GM23338 (cell line): ENCODE measurements at regions not wholly inside any gene's neighbourhood (a gene's known extent, or its start where the extent isn't known, plus 50 kb on each side); places are given as distances from the start of the nearest gene placed in this dataset.

Source experiments
- ATAC-seq: fragments of 200-7000 bp; cut with Tn5 transposase; 3 replicates; pipeline ENCODE4 v1.9.1; 2020
- DNase-seq: peaks from one replicate; pipeline ENCODE4 v3.0.0-alpha.2; 2015; ENCODE audit warnings: low spot score
- H2AFZ ChIP-seq: fragments of 200-600 bp; sonication (generic); 2 replicates; pipeline ENCODE4 v1.8.0; 2016; ENCODE audit warnings: antibody characterized with exemption, mild to moderate bottlenecking, moderate library complexity
- H3F3A ChIP-seq: fragments of 200-600 bp; sonication (generic); replicated peaks from 2 replicates; pipeline ENCODE4 v1.8.0; 2017; ENCODE audit warnings: antibody characterized with exemption, mixed run types, low read depth
- H3K27ac ChIP-seq: fragments of 200-600 bp; sonication (generic); 2 replicates; pipeline ENCODE4 v1.6.1; 2016; ENCODE audit warnings: low read depth
- H3K27me3 ChIP-seq: fragments of 200-600 bp; sonication (generic); 2 replicates; pipeline ENCODE4 v1.8.0; 2016; ENCODE audit warnings: mild to moderate bottlenecking, mixed run types, moderate library complexity; ENCODE audit not compliant: insufficient read depth
- H3K36me3 ChIP-seq: fragments of 200-600 bp; sonication (generic); 2 replicates; pipeline ENCODE4 v1.8.0; 2016; ENCODE audit warnings: mild to moderate bottlenecking; ENCODE audit not compliant: insufficient read depth
- H3K4me1 ChIP-seq: fragments of 200-600 bp; sonication (generic); 2 replicates; pipeline ENCODE4 v1.8.0; 2016; ENCODE audit warnings: mild to moderate bottlenecking, moderate library complexity; ENCODE audit not compliant: insufficient read depth
- H3K4me2 ChIP-seq: fragments of 200-600 bp; sonication (generic); 2 replicates; pipeline ENCODE4 v1.7.1; 2017; ENCODE audit warnings: mixed run types
- H3K4me3 ChIP-seq: fragments of 200-600 bp; sonication (generic); 2 replicates; pipeline ENCODE4 v1.6.1; 2016; ENCODE audit warnings: mixed run types
- H3K79me2 ChIP-seq: fragments of 200-600 bp; sonication (generic); replicated peaks from 2 replicates; pipeline ENCODE4 v1.8.0; 2017; ENCODE audit warnings: mild to moderate bottlenecking; ENCODE audit not compliant: insufficient read depth
- H3K9me2 ChIP-seq: fragments of 200-600 bp; sonication (generic); 2 replicates; pipeline ENCODE4 v1.8.0; 2017; ENCODE audit not compliant: insufficient read depth
- H4K20me1 ChIP-seq: fragments of 200-600 bp; sonication (generic); replicated peaks from 2 replicates; pipeline ENCODE4 v1.8.0; 2017; ENCODE audit warnings: mild to moderate bottlenecking; ENCODE audit not compliant: insufficient read depth
- H3K27ac Mint-ChIP-seq: 2 replicates; pipeline ENCODE4 v1.8.0; 2020; ENCODE audit warnings: inconsistent platforms, mild to moderate bottlenecking, moderate library complexity, mixed read lengths
- H3K27me3 Mint-ChIP-seq: 3 replicates; pipeline ENCODE4 v1.8.0; 2022; ENCODE audit warnings: low read depth, mild to moderate bottlenecking, moderate library complexity, mixed read lengths, inconsistent platforms; ENCODE audit not compliant: insufficient read depth, poor library complexity
- H3K36me3 Mint-ChIP-seq: 3 replicates; pipeline ENCODE4 v1.8.0; 2021; ENCODE audit warnings: low read depth, mild to moderate bottlenecking, inconsistent platforms, moderate library complexity, mixed read lengths
- H3K4me1 Mint-ChIP-seq: 3 replicates; pipeline ENCODE4 v1.8.0; 2020; ENCODE audit warnings: mild to moderate bottlenecking, inconsistent platforms, mixed read lengths
- H3K4me3 Mint-ChIP-seq: 3 replicates; pipeline ENCODE4 v1.8.0; 2021; ENCODE audit warnings: moderate library complexity, mild to moderate bottlenecking, inconsistent platforms, mixed read lengths
- H3K9me3 Mint-ChIP-seq: 3 replicates; pipeline ENCODE4 v1.8.0; 2020; ENCODE audit warnings: moderate library complexity, mild to moderate bottlenecking, inconsistent platforms, mixed read lengths
- CREB1 ChIP-seq: fragments of 250-450 bp; sonication (Bioruptor Pico); IDR thresholded peaks from 2 replicates; pipeline ENCODE4 v1.5.0; 2020; ENCODE audit warnings: low read depth, mild to moderate bottlenecking, moderate library complexity
- ETS1 ChIP-seq: IDR thresholded peaks from 2 replicates; pipeline ENCODE4 v1.6.1; 2016; ENCODE audit warnings: antibody characterized with exemption
- EZH2 ChIP-seq: fragments of 200-600 bp; sonication (generic); IDR thresholded peaks from one replicate; pipeline ENCODE4 v1.8.0; 2017; ENCODE audit warnings: antibody characterized with exemption, mild to moderate bottlenecking, low read depth; ENCODE audit not compliant: unreplicated experiment
- EZH2phosphoT487 ChIP-seq: fragments of 200-600 bp; sonication (generic); IDR thresholded peaks from one replicate; pipeline ENCODE4 v1.8.1; 2018; ENCODE audit warnings: antibody characterized with exemption; ENCODE audit not compliant: unreplicated experiment
- JUNB ChIP-seq: IDR thresholded peaks from one replicate; pipeline ENCODE4 v1.6.1; 2016; ENCODE audit warnings: antibody characterized with exemption; ENCODE audit not compliant: unreplicated experiment
- NANOG ChIP-seq: IDR thresholded peaks from 2 replicates; pipeline ENCODE4 v1.6.1; 2016; ENCODE audit warnings: antibody characterized with exemption, borderline replicate concordance
- POLR2AphosphoS5 ChIP-seq: IDR thresholded peaks from 2 replicates; pipeline ENCODE4 v1.6.1; 2016; ENCODE audit warnings: antibody characterized with exemption, low read depth
- STAT1 ChIP-seq: IDR thresholded peaks from one replicate; pipeline ENCODE4 v1.6.1; 2016; ENCODE audit warnings: antibody characterized with exemption; ENCODE audit not compliant: unreplicated experiment
- ZNF114 ChIP-seq: fragments of 250-450 bp; sonication (Bioruptor Pico); IDR thresholded peaks from 2 replicates; pipeline ENCODE4 v1.5.0; 2020; ENCODE audit warnings: mild to moderate bottlenecking, moderate library complexity
- ZNF331 ChIP-seq: fragments of 250-450 bp; sonication (Bioruptor Pico); IDR thresholded peaks from 2 replicates; pipeline ENCODE4 v1.5.0; 2020; ENCODE audit warnings: low read depth, mild to moderate bottlenecking, moderate library complexity
- ZNF462 ChIP-seq: fragments of 250-450 bp; sonication (Bioruptor Pico); IDR thresholded peaks from 2 replicates; pipeline ENCODE4 v1.5.0; 2020; ENCODE audit warnings: mild to moderate bottlenecking, moderate library complexity
- TF ChIP-seq, protein P1 (sequence below), 2 experiments: fragments of 200-600 bp in 1 of 2; sonication (generic) in 1 of 2; conservative IDR thresholded peaks; 2 replicates each; pipeline versions ENCODE4 v1.5.1 to v1.6.1; 2016 to 2017; ENCODE audit warnings: antibody characterized with exemption in 2 of 2, low read depth in 2 of 2, mild to moderate bottlenecking in 2 of 2, moderate library complexity in 1 of 2
- TF ChIP-seq, protein P2 (sequence below): IDR thresholded peaks from one replicate; pipeline ENCODE4 v1.6.1; 2018; ENCODE audit warnings: antibody characterized with exemption; ENCODE audit not compliant: unreplicated experiment

DNA sequence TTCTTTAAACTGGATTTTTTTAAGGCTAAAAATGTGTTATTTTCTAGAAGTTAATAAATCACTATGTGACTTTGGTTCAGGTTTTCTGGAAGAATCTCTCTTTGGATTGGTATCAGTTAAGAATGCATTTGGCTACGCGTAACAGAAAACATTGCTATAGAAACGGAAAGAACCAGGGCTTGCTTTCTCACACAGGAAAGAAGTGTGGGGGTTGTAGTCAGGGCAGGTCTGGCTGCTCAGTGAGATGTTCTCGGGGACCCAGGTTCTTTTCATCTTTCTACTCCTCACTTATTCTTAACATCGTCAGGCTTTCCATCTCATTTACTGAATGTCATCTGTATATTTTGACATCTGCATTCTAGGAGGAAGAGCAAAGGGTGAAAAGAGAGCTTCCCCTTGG, 191.4 kb downstream of the ZBTB18 start:
- no peaks in the 10 kb centered on the region for H4K20me1 ChIP-seq
- ATAC-seq (no peak), DNase-seq (no peak)
- H3K4me3 ChIP-seq = no peak overlapping the region
- TF ChIP-seq EZH2 = no peak
- TF ChIP-seq ETS1 = no peak
- no peak for TF ChIP-seq JUNB
- no peak for TF ChIP-seq NANOG
- no peak for TF ChIP-seq CREB1
- TF ChIP-seq, protein P1, sequence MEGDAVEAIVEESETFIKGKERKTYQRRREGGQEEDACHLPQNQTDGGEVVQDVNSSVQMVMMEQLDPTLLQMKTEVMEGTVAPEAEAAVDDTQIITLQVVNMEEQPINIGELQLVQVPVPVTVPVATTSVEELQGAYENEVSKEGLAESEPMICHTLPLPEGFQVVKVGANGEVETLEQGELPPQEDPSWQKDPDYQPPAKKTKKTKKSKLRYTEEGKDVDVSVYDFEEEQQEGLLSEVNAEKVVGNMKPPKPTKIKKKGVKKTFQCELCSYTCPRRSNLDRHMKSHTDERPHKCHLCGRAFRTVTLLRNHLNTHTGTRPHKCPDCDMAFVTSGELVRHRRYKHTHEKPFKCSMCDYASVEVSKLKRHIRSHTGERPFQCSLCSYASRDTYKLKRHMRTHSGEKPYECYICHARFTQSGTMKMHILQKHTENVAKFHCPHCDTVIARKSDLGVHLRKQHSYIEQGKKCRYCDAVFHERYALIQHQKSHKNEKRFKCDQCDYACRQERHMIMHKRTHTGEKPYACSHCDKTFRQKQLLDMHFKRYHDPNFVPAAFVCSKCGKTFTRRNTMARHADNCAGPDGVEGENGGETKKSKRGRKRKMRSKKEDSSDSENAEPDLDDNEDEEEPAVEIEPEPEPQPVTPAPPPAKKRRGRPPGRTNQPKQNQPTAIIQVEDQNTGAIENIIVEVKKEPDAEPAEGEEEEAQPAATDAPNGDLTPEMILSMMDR (conservative IDR thresholded peaks at IDR 0.05; ENCODE audit: low read depth in 2 of 2) = no peak
- TF ChIP-seq ZNF462 (CRISPR knock-in tag) = no peak
- no peak for TF ChIP-seq ZNF331 (CRISPR knock-in tag)
- TF ChIP-seq STAT1 = no peak
- TF ChIP-seq POLR2AphosphoS5 = no peak
- TF ChIP-seq, protein P2, sequence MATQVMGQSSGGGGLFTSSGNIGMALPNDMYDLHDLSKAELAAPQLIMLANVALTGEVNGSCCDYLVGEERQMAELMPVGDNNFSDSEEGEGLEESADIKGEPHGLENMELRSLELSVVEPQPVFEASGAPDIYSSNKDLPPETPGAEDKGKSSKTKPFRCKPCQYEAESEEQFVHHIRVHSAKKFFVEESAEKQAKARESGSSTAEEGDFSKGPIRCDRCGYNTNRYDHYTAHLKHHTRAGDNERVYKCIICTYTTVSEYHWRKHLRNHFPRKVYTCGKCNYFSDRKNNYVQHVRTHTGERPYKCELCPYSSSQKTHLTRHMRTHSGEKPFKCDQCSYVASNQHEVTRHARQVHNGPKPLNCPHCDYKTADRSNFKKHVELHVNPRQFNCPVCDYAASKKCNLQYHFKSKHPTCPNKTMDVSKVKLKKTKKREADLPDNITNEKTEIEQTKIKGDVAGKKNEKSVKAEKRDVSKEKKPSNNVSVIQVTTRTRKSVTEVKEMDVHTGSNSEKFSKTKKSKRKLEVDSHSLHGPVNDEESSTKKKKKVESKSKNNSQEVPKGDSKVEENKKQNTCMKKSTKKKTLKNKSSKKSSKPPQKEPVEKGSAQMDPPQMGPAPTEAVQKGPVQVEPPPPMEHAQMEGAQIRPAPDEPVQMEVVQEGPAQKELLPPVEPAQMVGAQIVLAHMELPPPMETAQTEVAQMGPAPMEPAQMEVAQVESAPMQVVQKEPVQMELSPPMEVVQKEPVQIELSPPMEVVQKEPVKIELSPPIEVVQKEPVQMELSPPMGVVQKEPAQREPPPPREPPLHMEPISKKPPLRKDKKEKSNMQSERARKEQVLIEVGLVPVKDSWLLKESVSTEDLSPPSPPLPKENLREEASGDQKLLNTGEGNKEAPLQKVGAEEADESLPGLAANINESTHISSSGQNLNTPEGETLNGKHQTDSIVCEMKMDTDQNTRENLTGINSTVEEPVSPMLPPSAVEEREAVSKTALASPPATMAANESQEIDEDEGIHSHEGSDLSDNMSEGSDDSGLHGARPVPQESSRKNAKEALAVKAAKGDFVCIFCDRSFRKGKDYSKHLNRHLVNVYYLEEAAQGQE = no peak
- no peak for TF ChIP-seq ZNF114
- no peak for TF ChIP-seq EZH2phosphoT487
- no peaks in the 10 kb centered on the region for H3F3A ChIP-seq
- H2AFZ ChIP-seq = peak overlapping the region; percentile 15; the same call in 1 of the 2 replicates
- Mint-ChIP-seq H3K4me1 (peaks cover 3% of the 10 kb centered on the region; the same call in 1 of the 3 replicates), H3K27ac (no peak overlapping the region), H3K4me3 (no peak overlapping the region), H3K27me3 (no peaks in the 10 kb centered on the region), H3K9me3 (no peaks in the 10 kb centered on the region; the same call in 2 of the 3 replicates), H3K36me3 (no peaks in the 10 kb centered on the region; the same call in 2 of the 3 replicates)
- no peaks in the 10 kb centered on the region for H3K27me3 ChIP-seq
- peaks cover 17% of the 10 kb centered on the region; the same call in 1 of the 2 replicates for H3K9me2 ChIP-seq
- no peaks in the 10 kb centered on the region for H3K4me1 ChIP-seq
- H3K79me2 ChIP-seq = no peaks in the 10 kb centered on the region
- H3K27ac ChIP-seq = no peak overlapping the region
- H3K36me3 ChIP-seq = no peaks in the 10 kb centered on the region
- H3K4me2 ChIP-seq = no peak overlapping the region
